ENCODE measurements at regions not wholly inside any gene's neighbourhood (a gene's known extent, or its start where the extent isn't known, plus 50 kb on each side); places are given as distances from the start of the nearest gene placed in this dataset.

DNA sequence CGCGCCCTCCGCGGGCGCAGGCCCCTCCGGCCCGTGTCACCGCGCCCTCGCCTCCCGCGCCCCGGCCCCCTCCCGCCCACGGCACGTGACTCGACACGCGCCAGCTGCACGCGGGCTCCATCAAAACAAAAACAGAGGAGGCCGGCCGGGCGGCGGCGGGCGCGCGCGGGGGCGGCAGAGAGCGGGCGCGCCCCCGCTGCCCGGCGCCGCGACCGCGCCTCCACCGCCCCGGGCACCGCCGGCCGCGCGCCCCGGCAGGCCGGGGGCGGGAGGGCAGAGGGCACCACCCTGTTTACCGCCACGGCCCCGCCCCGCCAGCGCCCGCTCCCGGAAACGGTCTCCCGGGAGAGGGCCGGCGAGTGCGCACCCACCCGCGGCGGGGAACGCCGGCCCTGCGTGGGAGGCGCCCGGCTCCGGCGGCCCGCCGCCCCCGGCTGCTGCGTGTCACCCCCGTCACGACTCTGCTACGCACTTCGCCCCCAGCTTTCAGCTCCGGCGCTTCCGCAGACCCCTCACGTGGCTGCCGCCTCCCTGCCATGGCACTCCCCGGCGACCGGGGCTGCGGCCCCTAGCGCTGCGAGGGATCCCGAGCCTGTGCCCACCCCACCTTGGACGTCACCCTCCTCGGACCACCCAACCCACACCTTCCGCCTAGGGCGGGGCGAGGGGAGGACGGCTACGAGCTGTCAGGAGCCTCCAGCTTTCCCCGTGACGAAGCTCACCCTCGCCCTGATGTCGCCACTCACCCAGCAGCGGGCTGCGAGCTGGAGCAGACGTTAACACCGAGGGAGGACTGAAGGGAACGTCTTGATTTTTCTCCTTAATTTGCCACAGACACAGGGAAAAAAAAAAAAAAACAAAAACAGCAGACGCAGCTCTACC is 221.6 kb upstream of the MKLN1 start:
- Histone ChIP-seq H3K27ac (ENCODE audit: low read depth in 1 of 2, low read length in 2 of 2) (peak overlapping the region; percentile 96 to 98), H3K27me3 (ENCODE audit: control insufficient read depth in 1 of 2, insufficient read depth in 2 of 2, low read length in 2 of 2) (no peaks in the 10 kb centered on the region), H3K36me3 (ENCODE audit: insufficient read depth, low read length) (peaks cover 31% of the 10 kb centered on the region), H3K4me1 (ENCODE audit: insufficient read depth, low read length) (peaks cover 64% of the 10 kb centered on the region), H3K9me3 (ENCODE audit: control insufficient read depth in 1 of 2, insufficient read depth in 1 of 2, low read length in 2 of 2) (no peaks in the 10 kb centered on the region), H3K4me3 (ENCODE audit: low read length) (peak overlapping the region; percentile 97)
- Mint-ChIP-seq H3K9me3 (no peaks in the 10 kb centered on the region), H3K4me3 (peak overlapping the region; percentile 89), H3K27ac (peak overlapping the region; percentile 100), H3K36me3 (ENCODE audit: low read depth) (peaks cover 64% of the 10 kb centered on the region), H3K4me1 (ENCODE audit: low read depth) (peaks cover 75% of the 10 kb centered on the region), H3K27me3 (peaks cover 7% of the 10 kb centered on the region)
- DNase-seq: peak; percentile 66 to 95 (median 81)
- POLR2A ChIA-PET: interaction anchor here (0.7 to 5.2 kb wide), 25 partner anchors 8 to 319 kb away, joined by 3 to 61 read pairs (median 3); partner anchors contain the start of gene MKLN1
- intact Hi-C loops (cut with DNase I, micrococcal nuclease): loop anchor here (1.0 to 10.0 kb wide), 6 partner anchors 34 to 316 kb away; partner anchors contain the start of gene MKLN1 (in 2 of the 2)
- CTCF ChIA-PET: interaction anchor here (0.7 to 2.7 kb wide), 7 partner anchors 9 to 219 kb away, joined by 3 to 8 read pairs (median 5); no protein-coding TSS in a partner anchor
- TF ChIP-seq, protein P1, sequence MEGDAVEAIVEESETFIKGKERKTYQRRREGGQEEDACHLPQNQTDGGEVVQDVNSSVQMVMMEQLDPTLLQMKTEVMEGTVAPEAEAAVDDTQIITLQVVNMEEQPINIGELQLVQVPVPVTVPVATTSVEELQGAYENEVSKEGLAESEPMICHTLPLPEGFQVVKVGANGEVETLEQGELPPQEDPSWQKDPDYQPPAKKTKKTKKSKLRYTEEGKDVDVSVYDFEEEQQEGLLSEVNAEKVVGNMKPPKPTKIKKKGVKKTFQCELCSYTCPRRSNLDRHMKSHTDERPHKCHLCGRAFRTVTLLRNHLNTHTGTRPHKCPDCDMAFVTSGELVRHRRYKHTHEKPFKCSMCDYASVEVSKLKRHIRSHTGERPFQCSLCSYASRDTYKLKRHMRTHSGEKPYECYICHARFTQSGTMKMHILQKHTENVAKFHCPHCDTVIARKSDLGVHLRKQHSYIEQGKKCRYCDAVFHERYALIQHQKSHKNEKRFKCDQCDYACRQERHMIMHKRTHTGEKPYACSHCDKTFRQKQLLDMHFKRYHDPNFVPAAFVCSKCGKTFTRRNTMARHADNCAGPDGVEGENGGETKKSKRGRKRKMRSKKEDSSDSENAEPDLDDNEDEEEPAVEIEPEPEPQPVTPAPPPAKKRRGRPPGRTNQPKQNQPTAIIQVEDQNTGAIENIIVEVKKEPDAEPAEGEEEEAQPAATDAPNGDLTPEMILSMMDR (IDR thresholded peaks at IDR 0.05): no peak
- peak; percentile 58 for ATAC-seq (ENCODE audit: poor library complexity)

DNA sequence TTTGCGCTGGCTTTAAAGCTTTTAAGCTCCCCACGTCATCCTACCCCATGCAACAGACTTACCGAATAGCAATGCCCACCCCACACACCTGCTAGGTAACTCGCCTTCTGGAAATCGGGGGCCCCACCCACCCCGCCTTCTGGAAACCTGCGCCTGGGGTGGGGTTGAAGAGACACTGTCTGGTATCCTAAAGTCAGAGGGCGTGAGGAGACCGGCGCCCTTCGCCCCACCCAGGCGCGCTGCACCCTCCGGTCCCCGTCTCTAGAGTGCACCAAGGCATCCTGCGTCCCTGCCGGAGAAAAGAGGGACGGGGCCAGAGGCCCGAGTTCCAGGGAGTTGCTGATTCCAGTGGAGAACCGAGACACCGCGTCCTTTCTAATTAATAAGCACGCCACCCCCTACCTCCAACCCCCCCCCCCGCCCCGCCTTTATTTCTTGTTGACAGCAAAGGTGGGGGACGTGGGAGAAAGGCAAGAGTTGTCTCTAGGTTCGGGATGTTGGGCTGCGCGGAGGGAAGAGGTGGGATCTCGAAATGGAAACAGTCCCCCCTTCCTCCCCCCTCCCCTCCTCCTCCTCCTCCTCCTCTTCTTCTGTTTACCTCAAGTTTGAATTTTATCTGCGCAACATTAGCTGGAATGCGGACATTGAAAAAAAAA is 220.9 kb upstream of the MKLN1 start:
- Histone ChIP-seq H3K27me3 (ENCODE audit: control insufficient read depth in 1 of 2, insufficient read depth in 2 of 2, low read length in 2 of 2) (no peaks in the 10 kb centered on the region), H3K36me3 (ENCODE audit: insufficient read depth, low read length) (peaks cover 26% of the 10 kb centered on the region), H3K4me3 (ENCODE audit: low read length) (peak overlapping the region; percentile 97), H3K4me1 (ENCODE audit: insufficient read depth, low read length) (peaks cover 64% of the 10 kb centered on the region), H3K27ac (ENCODE audit: low read depth in 1 of 2, low read length in 2 of 2) (peak overlapping the region; percentile 96 to 98), H3K9me3 (ENCODE audit: control insufficient read depth in 1 of 2, insufficient read depth in 1 of 2, low read length in 2 of 2) (no peaks in the 10 kb centered on the region)
- Mint-ChIP-seq H3K27me3 (peaks cover 7% of the 10 kb centered on the region), H3K4me3 (peak overlapping the region; percentile 89), H3K9me3 (no peaks in the 10 kb centered on the region), H3K4me1 (ENCODE audit: low read depth) (peaks cover 72% of the 10 kb centered on the region), H3K27ac (peak overlapping the region; percentile 100), H3K36me3 (ENCODE audit: low read depth) (peaks cover 62% of the 10 kb centered on the region)
- CTCF ChIA-PET: interaction anchor here (0.7 to 2.7 kb wide), 7 partner anchors 8 to 218 kb away, joined by 3 to 8 read pairs (median 5); no protein-coding TSS in a partner anchor
- intact Hi-C loops (cut with DNase I, micrococcal nuclease): loop anchor here (2.0 to 10.0 kb wide), 5 partner anchors 35 to 315 kb away; partner anchors contain the start of gene MKLN1 (in 1 of the 2)
- POLR2A ChIA-PET: interaction anchor here (0.7 to 5.2 kb wide), 31 partner anchors 9 to 318 kb away, joined by 3 to 61 read pairs (median 3); partner anchors contain the start of gene MKLN1
- DNase-seq (peak in 12 of 14 experiments; percentile 39 to 77 (median 58)), ATAC-seq (ENCODE audit: poor library complexity) (peak; percentile 22)
- TF ChIP-seq, protein P1 (IDR thresholded peaks at IDR 0.05): no peak
